ENCODE measurements at regions not wholly inside any gene's neighbourhood (a gene's known extent, or its start where the extent isn't known, plus 50 kb on each side); places are given as distances from the start of the nearest gene placed in this dataset.

- Histone ChIP-seq H3K9me3 (ENCODE audit: control insufficient read depth, low read depth, low read length) (no peaks in the 10 kb centered on the region), H3K4me1 (ENCODE audit: control insufficient read depth, insufficient read depth, low read length) (no peaks in the 10 kb centered on the region), H3K27me3 (ENCODE audit: control insufficient read depth, insufficient read depth, low read length) (no peaks in the 10 kb centered on the region), H3K4me3 (ENCODE audit: low read length) (no peak overlapping the region), H3K36me3 (ENCODE audit: control insufficient read depth, insufficient read depth, low read length) (no peaks in the 10 kb centered on the region), H3K27ac (ENCODE audit: low read length) (no peak overlapping the region)
- DNase-seq: no peak
- WGBS (ENCODE audit: insufficient coverage, low lambda C conversion rate): 95% methylated on average over 2 of the region's 3 CpGs
These were observed 140.4 kb downstream of the DKK1 start for GRCh38 chr10:52454491-52454890.

DNA sequence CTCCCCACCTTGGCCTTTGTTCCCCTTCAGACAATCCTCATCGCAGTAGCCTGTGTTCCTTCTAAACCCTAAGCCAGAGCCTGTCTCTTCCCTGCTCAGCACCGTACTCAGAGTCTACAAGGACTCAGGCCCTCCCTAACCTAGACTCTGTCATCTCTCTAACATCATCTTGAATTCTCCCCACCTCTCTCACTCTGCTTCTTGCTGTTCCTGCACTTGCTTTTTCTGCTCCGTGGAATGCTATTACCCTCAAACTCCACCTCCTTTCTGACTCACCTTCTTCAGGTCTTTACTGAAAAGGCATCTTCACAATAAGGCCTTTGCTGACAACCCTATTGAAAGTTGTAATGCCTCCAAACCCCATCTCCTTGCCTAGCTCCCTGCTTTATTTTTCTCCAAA is 141.0 kb downstream of the DKK1 start:
- no peaks in the 10 kb centered on the region for H3K4me1 ChIP-seq (ENCODE audit: control insufficient read depth, insufficient read depth, low read length)
- H3K27ac ChIP-seq (ENCODE audit: low read length): no peak overlapping the region
- DNase-seq: no peak
- H3K9me3 ChIP-seq (ENCODE audit: control insufficient read depth, low read depth, low read length): no peaks in the 10 kb centered on the region
- H3K27me3 ChIP-seq (ENCODE audit: control insufficient read depth, insufficient read depth, low read length): no peaks in the 10 kb centered on the region
- H3K36me3 ChIP-seq (ENCODE audit: control insufficient read depth, insufficient read depth, low read length): no peaks in the 10 kb centered on the region
- WGBS (ENCODE audit: insufficient coverage, low lambda C conversion rate): 20% methylated on average over 1 of the region's 3 CpGs
- no peak overlapping the region for H3K4me3 ChIP-seq (ENCODE audit: low read length)

DNA sequence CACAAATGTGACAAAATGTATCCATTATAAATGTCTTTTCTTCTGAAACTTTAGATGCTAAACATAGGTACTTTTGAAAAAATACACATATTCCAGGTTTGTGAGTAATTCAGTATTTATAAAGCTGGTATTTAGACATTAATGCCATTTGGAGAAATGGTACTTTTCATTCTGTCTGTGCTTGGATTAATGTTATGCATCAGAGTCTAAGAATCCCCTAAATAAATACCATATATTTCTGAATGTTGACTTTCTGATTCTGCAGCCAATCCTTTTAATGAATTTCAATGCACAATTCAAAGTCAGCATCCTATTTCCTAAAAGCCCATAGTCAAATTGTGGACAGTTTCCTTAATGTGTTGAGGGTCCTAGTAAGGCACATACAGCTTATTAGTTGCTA is 145.0 kb downstream of the DKK1 start:
- H3K27ac ChIP-seq (ENCODE audit: low read length): no peak overlapping the region
- H3K4me3 ChIP-seq (ENCODE audit: low read length): no peak overlapping the region
- no peaks in the 10 kb centered on the region for H3K9me3 ChIP-seq (ENCODE audit: control insufficient read depth, low read depth, low read length)
- H3K36me3 ChIP-seq (ENCODE audit: control insufficient read depth, insufficient read depth, low read length): no peaks in the 10 kb centered on the region
- no peaks in the 10 kb centered on the region for H3K4me1 ChIP-seq (ENCODE audit: control insufficient read depth, insufficient read depth, low read length)
- H3K27me3 ChIP-seq (ENCODE audit: control insufficient read depth, insufficient read depth, low read length): no peaks in the 10 kb centered on the region
- DNase-seq: no peak

GRCh38 chr10:52463826-52464225 is 149.7 kb downstream of the DKK1 start:
- no peaks in the 10 kb centered on the region for H3K9me3 ChIP-seq (ENCODE audit: control insufficient read depth, low read depth, low read length)
- no peak for DNase-seq
- H3K27ac ChIP-seq (ENCODE audit: low read length): no peak overlapping the region
- no peaks in the 10 kb centered on the region for H3K36me3 ChIP-seq (ENCODE audit: control insufficient read depth, insufficient read depth, low read length)
- no peaks in the 10 kb centered on the region for H3K27me3 ChIP-seq (ENCODE audit: control insufficient read depth, insufficient read depth, low read length)
- H3K4me3 ChIP-seq (ENCODE audit: low read length): no peak overlapping the region
- 67% methylated on average over 1 of the region's 1 CpG for WGBS (ENCODE audit: insufficient coverage, low lambda C conversion rate)
- no peaks in the 10 kb centered on the region for H3K4me1 ChIP-seq (ENCODE audit: control insufficient read depth, insufficient read depth, low read length)

DNA sequence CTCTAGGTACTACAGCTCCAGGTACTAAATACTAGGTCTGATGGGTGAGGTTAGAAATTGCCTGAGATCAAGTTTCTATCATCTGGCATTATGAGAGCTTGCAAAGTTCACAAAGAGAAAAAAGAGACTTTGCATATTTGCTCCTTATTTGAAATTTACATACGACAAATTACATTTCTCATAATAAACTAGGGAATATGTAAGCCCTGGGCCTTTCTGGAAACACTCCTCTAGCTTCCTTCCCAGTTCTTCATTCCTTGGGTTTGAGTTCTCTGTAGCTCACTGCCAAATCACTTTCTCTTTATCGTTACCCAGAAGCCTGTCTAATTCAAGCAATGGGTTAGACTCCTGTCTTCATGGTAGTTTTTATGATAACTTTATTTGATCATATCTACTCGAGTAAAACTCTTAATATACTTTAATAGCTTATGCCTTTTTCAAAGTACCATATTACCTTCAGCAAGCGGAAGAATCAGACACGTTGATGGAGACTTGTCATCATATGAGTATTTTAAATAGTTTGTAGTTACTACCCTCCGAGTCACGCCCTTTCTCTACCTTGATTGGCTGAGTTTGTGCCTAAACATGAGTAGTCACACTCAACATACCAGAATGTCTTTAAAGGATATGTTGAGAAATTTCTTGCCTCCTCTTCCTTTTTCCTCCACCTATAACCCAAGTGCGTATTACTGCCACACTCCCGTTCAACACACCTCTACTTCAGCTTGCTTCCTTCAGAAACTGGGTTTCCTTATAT is 150.5 kb downstream of the DKK1 start:
- no peaks in the 10 kb centered on the region for H3K36me3 ChIP-seq (ENCODE audit: control insufficient read depth, insufficient read depth, low read length)
- DNase-seq: no peak
- H3K27ac ChIP-seq (ENCODE audit: low read length): no peak overlapping the region
- H3K4me3 ChIP-seq (ENCODE audit: low read length): no peak overlapping the region
- H3K9me3 ChIP-seq (ENCODE audit: control insufficient read depth, low read depth, low read length): no peaks in the 10 kb centered on the region
- H3K27me3 ChIP-seq (ENCODE audit: control insufficient read depth, insufficient read depth, low read length): no peaks in the 10 kb centered on the region
- 98% methylated on average over 4 of the region's 9 CpGs for WGBS (ENCODE audit: insufficient coverage, low lambda C conversion rate)
- no peaks in the 10 kb centered on the region for H3K4me1 ChIP-seq (ENCODE audit: control insufficient read depth, insufficient read depth, low read length)

GRCh38 chr10:52465202-52465601 is 151.1 kb downstream of the DKK1 start:
- no peaks in the 10 kb centered on the region for H3K4me1 ChIP-seq (ENCODE audit: control insufficient read depth, insufficient read depth, low read length)
- H3K27me3 ChIP-seq (ENCODE audit: control insufficient read depth, insufficient read depth, low read length): no peaks in the 10 kb centered on the region
- no peak overlapping the region for H3K27ac ChIP-seq (ENCODE audit: low read length)
- 73% methylated on average over 2 of the region's 3 CpGs for WGBS (ENCODE audit: insufficient coverage, low lambda C conversion rate)
- H3K4me3 ChIP-seq (ENCODE audit: low read length): no peak overlapping the region
- no peaks in the 10 kb centered on the region for H3K9me3 ChIP-seq (ENCODE audit: control insufficient read depth, low read depth, low read length)
- DNase-seq: no peak
- no peaks in the 10 kb centered on the region for H3K36me3 ChIP-seq (ENCODE audit: control insufficient read depth, insufficient read depth, low read length)

- H3K27ac ChIP-seq (ENCODE audit: low read length): no peak overlapping the region
- DNase-seq: no peak
- no CpG with 5 or more reads among the region's 5 CpGs for WGBS (ENCODE audit: insufficient coverage, low lambda C conversion rate)
- H3K9me3 ChIP-seq (ENCODE audit: control insufficient read depth, low read depth, low read length): no peaks in the 10 kb centered on the region
- no peaks in the 10 kb centered on the region for H3K4me1 ChIP-seq (ENCODE audit: control insufficient read depth, insufficient read depth, low read length)
- no peaks in the 10 kb centered on the region for H3K36me3 ChIP-seq (ENCODE audit: control insufficient read depth, insufficient read depth, low read length)
- H3K4me3 ChIP-seq (ENCODE audit: low read length): no peak overlapping the region
- no peaks in the 10 kb centered on the region for H3K27me3 ChIP-seq (ENCODE audit: control insufficient read depth, insufficient read depth, low read length)
These were observed 152.4 kb downstream of the DKK1 start for GRCh38 chr10:52466464-52466863.

DNA sequence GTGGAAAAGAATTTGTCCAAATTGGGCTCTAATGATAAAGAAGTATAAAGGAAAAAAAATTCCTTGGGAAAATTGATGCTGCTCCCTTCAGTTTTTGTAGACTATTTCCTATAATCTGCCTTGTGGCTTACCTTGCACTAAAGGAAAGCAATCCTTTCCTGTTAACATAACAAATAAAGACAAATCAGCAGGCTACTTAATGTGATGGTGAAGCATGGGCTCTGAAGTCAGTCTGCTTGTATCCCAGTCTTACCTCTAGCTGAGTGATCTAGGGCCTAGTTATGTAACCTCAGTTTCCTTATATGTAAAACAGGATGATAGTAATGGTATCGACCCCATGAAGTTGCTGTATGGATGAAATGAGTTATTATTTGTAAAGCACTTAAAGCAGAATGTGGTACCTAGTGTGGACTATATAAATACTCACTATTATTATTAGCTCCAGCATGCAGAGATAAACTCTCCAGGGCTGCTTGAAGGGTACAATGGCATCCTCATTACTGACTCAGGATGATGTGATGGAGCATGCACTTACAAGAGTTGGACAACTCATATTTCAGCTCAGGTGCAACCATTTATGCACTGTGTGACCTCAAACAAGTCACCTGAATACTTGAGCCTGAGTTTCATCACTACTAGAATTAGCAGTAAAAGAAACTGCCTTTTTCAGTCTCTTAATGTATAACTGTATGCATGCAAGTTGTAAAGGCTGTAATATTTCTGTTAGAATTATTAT is 156.1 kb downstream of the DKK1 start:
- H3K4me3 ChIP-seq (ENCODE audit: low read length): no peak overlapping the region
- WGBS (ENCODE audit: insufficient coverage, low lambda C conversion rate): no CpG with 5 or more reads among the region's 1 CpG

GRCh38 chr10:52472406-52473146 is 158.5 kb downstream of the DKK1 start:
- H3K9me3 ChIP-seq (ENCODE audit: control insufficient read depth, low read depth, low read length): no peaks in the 10 kb centered on the region
- no peaks in the 10 kb centered on the region for H3K4me1 ChIP-seq (ENCODE audit: control insufficient read depth, insufficient read depth, low read length)
- DNase-seq: no peak
- 83% methylated on average over 2 of the region's 5 CpGs for WGBS (ENCODE audit: insufficient coverage, low lambda C conversion rate)
- no peak overlapping the region for H3K4me3 ChIP-seq (ENCODE audit: low read length)
- H3K27ac ChIP-seq (ENCODE audit: low read length): no peak overlapping the region
- no peaks in the 10 kb centered on the region for H3K36me3 ChIP-seq (ENCODE audit: control insufficient read depth, insufficient read depth, low read length)
- no peaks in the 10 kb centered on the region for H3K27me3 ChIP-seq (ENCODE audit: control insufficient read depth, insufficient read depth, low read length)

More for the DNA sequence above, 156.1 kb downstream of the DKK1 start:
- Histone ChIP-seq H3K9me3 (ENCODE audit: control insufficient read depth, low read depth, low read length) (no peaks in the 10 kb centered on the region), H3K4me1 (ENCODE audit: control insufficient read depth, insufficient read depth, low read length) (no peaks in the 10 kb centered on the region), H3K27me3 (ENCODE audit: control insufficient read depth, insufficient read depth, low read length) (no peaks in the 10 kb centered on the region), H3K27ac (ENCODE audit: low read length) (no peak overlapping the region), H3K36me3 (ENCODE audit: control insufficient read depth, insufficient read depth, low read length) (no peaks in the 10 kb centered on the region)
- no peak for DNase-seq

DNA sequence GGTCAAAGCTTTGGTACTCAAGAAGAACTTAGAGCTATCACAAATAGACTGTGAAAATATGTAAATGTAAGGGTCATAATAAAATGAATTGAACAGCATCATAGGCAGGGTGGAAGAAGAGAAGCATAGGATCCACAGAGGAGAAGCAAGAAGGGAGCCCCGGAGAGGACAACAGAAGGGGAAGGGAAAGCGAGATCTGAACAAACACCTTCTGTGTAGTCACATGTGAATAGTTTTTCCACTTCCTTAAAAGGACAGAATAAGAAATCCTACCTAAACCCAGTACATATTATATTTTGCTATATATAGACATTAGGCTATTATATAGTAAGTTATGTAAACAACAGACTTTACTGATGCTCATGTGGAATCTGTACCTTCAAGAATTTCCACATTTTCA is 160.2 kb downstream of the DKK1 start:
- Histone ChIP-seq H3K4me3 (ENCODE audit: low read length) (no peak overlapping the region), H3K36me3 (ENCODE audit: control insufficient read depth, insufficient read depth, low read length) (no peaks in the 10 kb centered on the region), H3K9me3 (ENCODE audit: control insufficient read depth, low read depth, low read length) (no peaks in the 10 kb centered on the region), H3K27me3 (ENCODE audit: control insufficient read depth, insufficient read depth, low read length) (no peaks in the 10 kb centered on the region), H3K4me1 (ENCODE audit: control insufficient read depth, insufficient read depth, low read length) (no peaks in the 10 kb centered on the region), H3K27ac (ENCODE audit: low read length) (no peak overlapping the region)
- WGBS (ENCODE audit: insufficient coverage, low lambda C conversion rate): no CpG with 5 or more reads among the region's 2 CpGs
- no peak for DNase-seq

Measured in large intestine (tissue), 3 donors.